ENCODE measurements at regions not wholly inside any gene's neighbourhood (a gene's known extent, or its start where the extent isn't known, plus 50 kb on each side); places are given as distances from the start of the nearest gene placed in this dataset.

DNA sequence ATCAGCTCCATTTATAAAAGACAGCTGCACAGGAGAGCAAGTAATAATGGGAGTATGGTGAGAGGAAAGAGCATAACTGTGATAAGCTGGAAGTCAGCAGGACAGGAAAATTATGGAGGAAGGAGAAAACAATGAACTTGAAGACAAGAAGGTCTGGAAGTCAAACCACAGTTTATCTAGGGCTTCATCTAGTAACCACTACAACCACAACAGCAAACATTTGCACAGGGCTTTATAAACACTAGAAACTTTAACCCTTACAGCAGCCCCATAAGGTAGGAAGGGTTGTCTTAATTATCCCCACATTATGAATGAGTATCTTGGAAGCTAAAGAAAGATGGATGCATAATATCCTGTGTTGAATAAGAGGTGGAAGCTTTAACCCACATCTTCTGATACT, 820.8 kb downstream of the IGSF11 start:
- Histone ChIP-seq H3K9me3 (no peaks in the 10 kb centered on the region), H3K4me3 (no peak overlapping the region), H3K27me3 (replicated peaks; ENCODE audit: insufficient read depth) (no peaks in the 10 kb centered on the region), H3K27ac (no peak overlapping the region), H3K36me3 (no peaks in the 10 kb centered on the region), H3K4me1 (replicated peaks) (no peaks in the 10 kb centered on the region)
- no peak for TF ChIP-seq POLR2A (IDR thresholded peaks at IDR 0.05)
- TF ChIP-seq, protein P1, sequence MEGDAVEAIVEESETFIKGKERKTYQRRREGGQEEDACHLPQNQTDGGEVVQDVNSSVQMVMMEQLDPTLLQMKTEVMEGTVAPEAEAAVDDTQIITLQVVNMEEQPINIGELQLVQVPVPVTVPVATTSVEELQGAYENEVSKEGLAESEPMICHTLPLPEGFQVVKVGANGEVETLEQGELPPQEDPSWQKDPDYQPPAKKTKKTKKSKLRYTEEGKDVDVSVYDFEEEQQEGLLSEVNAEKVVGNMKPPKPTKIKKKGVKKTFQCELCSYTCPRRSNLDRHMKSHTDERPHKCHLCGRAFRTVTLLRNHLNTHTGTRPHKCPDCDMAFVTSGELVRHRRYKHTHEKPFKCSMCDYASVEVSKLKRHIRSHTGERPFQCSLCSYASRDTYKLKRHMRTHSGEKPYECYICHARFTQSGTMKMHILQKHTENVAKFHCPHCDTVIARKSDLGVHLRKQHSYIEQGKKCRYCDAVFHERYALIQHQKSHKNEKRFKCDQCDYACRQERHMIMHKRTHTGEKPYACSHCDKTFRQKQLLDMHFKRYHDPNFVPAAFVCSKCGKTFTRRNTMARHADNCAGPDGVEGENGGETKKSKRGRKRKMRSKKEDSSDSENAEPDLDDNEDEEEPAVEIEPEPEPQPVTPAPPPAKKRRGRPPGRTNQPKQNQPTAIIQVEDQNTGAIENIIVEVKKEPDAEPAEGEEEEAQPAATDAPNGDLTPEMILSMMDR (IDR thresholded peaks at IDR 0.05) = no peak
- no peak for TF ChIP-seq POLR2AphosphoS5 (IDR thresholded peaks at IDR 0.05)
- intact Hi-C loops (cut with DNase I) = no loop called here
- no peak for DNase-seq (ENCODE audit: low spot score)

DNA sequence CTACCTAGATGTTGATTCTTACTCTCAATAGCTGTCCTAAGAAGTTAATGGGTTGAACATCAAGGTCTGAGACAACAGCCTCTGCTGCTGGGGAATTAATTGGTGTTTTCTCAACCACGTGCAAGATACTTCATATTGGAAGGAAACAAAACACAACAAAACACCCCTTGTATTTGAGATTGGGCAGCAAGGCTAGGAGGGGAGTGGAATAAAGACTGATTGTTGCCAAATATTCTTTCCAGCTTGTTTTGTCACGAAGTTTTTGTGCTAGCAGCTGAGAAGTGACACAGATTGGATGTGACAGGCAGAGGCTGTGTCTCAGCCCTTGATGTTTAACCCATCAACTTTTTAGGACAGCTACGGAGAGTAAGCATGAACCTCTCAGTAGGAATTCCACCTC, 808.4 kb downstream of the IGSF11 start:
- TF ChIP-seq, protein P1 (IDR thresholded peaks at IDR 0.05) = no peak
- TF ChIP-seq POLR2AphosphoS5 (IDR thresholded peaks at IDR 0.05) (no peak), POLR2A (IDR thresholded peaks at IDR 0.05) (no peak)
- Histone ChIP-seq H3K9me3 (no peaks in the 10 kb centered on the region), H3K27ac (no peak overlapping the region), H3K36me3 (no peaks in the 10 kb centered on the region), H3K4me1 (replicated peaks) (no peaks in the 10 kb centered on the region), H3K27me3 (replicated peaks; ENCODE audit: insufficient read depth) (no peaks in the 10 kb centered on the region), H3K4me3 (no peak overlapping the region)
- 64% methylated on average over 3 of the region's 3 CpGs for whole genome bisulfite sequencing
- DNase-seq (ENCODE audit: low spot score) = no peak
- intact Hi-C loops (cut with DNase I) = no loop called here

DNA sequence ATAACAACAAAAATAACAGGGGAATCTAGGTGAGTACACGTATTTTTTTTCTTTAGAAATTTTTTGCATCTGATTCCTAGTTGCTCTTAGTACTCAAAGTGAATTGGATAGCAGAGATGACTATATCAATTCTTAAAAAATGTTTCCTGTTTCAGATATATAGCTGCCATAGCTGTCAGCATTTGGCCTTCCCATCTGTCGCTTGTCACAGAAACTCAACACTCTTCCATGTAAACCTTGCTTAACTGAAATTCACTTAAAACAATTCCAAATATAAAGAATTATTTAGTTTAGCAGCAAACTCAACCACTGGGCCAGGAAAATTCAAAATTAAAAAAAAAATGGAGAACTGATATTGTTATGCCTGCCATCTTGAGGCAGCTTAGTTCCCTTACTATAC, 807.5 kb downstream of the IGSF11 start:
- no peaks in the 10 kb centered on the region for H3K27me3 ChIP-seq (replicated peaks; ENCODE audit: insufficient read depth)
- no peak overlapping the region for H3K4me3 ChIP-seq
- DNase-seq (ENCODE audit: low spot score) = no peak
- no peaks in the 10 kb centered on the region for H3K9me3 ChIP-seq
- intact Hi-C loops (cut with DNase I) = no loop called here
- TF ChIP-seq, protein P1 (IDR thresholded peaks at IDR 0.05) = no peak
- TF ChIP-seq POLR2AphosphoS5 (IDR thresholded peaks at IDR 0.05) = no peak
- TF ChIP-seq POLR2A (IDR thresholded peaks at IDR 0.05) = no peak
- no peaks in the 10 kb centered on the region for H3K4me1 ChIP-seq (replicated peaks)
- H3K27ac ChIP-seq = no peak overlapping the region
- WGBS = 92% methylated on average over 2 of the region's 2 CpGs
- H3K36me3 ChIP-seq = no peaks in the 10 kb centered on the region

DNA sequence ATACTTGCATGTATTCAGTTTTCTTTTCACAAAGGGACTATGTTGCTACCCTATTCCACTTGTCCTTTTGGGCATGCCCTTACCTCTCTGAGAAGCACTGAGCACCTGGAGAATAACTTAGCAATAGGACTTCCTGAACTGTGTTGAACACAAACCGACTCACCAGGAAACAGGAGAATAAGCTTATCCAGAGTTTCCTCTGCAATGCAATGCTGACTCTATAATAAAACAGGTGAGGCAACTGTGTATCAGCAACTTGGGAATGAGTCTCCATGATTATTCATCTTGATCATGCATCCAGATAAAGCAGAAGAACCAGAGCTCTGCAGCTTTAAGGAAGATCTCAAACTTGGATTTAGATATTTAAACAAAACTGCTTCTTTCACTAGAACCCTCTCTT, 806.5 kb downstream of the IGSF11 start:
- DNase-seq (ENCODE audit: low spot score) = no peak
- WGBS = 69% methylated on average over 1 of the region's 1 CpG
- TF ChIP-seq POLR2AphosphoS5 (IDR thresholded peaks at IDR 0.05) (no peak), POLR2A (IDR thresholded peaks at IDR 0.05) (no peak)
- TF ChIP-seq, protein P1 (IDR thresholded peaks at IDR 0.05) = no peak
- intact Hi-C loops (cut with DNase I) = no loop called here
- Histone ChIP-seq H3K4me1 (replicated peaks) (no peaks in the 10 kb centered on the region), H3K4me3 (no peak overlapping the region), H3K36me3 (no peaks in the 10 kb centered on the region), H3K9me3 (no peaks in the 10 kb centered on the region), H3K27me3 (replicated peaks; ENCODE audit: insufficient read depth) (no peaks in the 10 kb centered on the region), H3K27ac (no peak overlapping the region)

DNA sequence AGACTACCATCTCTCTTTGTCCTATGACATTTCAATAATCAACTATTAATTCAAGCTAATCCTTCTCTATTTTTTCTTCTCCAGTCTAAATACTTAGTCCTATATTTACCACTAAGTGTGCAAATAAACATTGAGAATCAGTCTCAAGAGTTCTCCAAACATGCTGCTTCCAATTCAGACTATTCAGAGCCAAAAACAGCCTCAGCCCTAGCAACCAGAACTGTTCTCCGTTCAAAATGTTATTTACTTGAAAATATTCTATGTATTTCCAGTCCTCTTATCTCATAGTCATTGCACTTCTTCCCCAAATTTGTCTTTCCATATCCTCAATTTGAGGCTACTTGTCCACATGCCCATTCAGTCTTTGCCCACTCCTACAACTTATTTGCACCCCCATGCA, 805.5 kb downstream of the IGSF11 start:
- intact Hi-C loops (cut with DNase I) = no loop called here
- WGBS = 59% methylated on average over 1 of the region's 1 CpG
- no peaks in the 10 kb centered on the region for H3K4me1 ChIP-seq (replicated peaks)
- TF ChIP-seq POLR2A (IDR thresholded peaks at IDR 0.05) (no peak), POLR2AphosphoS5 (IDR thresholded peaks at IDR 0.05) (no peak)
- TF ChIP-seq, protein P1 (IDR thresholded peaks at IDR 0.05) = no peak
- H3K9me3 ChIP-seq = no peaks in the 10 kb centered on the region
- no peaks in the 10 kb centered on the region for H3K36me3 ChIP-seq
- no peak overlapping the region for H3K4me3 ChIP-seq
- DNase-seq (ENCODE audit: low spot score) = no peak
- H3K27me3 ChIP-seq (replicated peaks; ENCODE audit: insufficient read depth) = no peaks in the 10 kb centered on the region
- no peak overlapping the region for H3K27ac ChIP-seq

Measured in prostate gland (tissue), 2 donors.